IPS DF 19.7 (cell line): ENCODE measurements at regions not wholly inside any gene's neighbourhood (a gene's known extent, or its start where the extent isn't known, plus 50 kb on each side); places are given as distances from the start of the nearest gene placed in this dataset.
"Not testable (repeated sequence)": the region's sequence is repeated elsewhere in the genome, so short reads cannot be mapped to it uniquely, and the experiment has no call there.

Experiments used
- DNase-seq: peaks from one replicate; pipeline ENCODE4 v3.0.0-alpha.2; 2013; ENCODE audit warnings: low read depth, low spot score

DNA sequence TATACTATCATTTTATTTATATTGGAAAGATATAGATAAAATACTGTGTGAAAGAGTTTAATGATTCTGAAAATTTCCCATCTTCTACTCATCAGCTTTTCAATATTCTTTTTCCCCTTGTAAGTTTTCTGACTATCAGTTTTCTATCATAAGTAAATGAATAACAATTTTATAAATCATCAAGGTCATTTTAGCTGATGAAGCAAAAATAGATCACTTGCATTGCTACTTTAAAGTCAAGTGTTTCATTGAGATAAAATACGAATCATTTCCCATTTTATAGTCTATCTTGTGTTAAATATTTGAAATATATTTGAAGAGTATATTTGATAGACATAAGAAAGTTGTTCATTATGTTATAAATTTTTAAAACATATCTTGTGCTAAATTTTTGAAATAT, 811.0 kb upstream of the GALNTL6 start:
- no peak for DNase-seq

GRCh38 chr4:170990989-170991589, 822.1 kb upstream of the GALNTL6 start:
- peak; percentile 65 for DNase-seq

- no peak for DNase-seq
Observed at GRCh38 chr4:170988446-170988845, 824.8 kb upstream of the GALNTL6 start.

DNA sequence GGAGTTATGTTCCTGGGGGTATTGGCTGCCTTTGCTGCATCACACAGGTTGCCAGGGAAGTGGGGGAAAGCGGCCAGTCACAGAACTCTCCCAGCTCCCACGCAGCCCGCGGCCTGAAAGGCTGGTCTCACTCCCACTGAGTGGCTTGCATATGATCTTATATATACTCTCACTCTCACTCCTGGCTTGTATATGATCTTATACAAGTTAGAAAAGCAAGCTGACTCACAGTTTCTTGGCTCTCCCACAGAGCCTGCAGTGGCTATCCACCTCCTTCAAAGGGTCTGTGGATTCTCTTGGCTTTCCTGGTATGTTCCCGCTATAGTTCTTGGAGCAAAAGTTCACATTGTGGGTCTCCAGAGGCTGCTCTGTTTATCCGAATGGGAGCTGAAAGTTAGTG, 833.5 kb upstream of the GALNTL6 start:
- DNase-seq, result no peak

DNA sequence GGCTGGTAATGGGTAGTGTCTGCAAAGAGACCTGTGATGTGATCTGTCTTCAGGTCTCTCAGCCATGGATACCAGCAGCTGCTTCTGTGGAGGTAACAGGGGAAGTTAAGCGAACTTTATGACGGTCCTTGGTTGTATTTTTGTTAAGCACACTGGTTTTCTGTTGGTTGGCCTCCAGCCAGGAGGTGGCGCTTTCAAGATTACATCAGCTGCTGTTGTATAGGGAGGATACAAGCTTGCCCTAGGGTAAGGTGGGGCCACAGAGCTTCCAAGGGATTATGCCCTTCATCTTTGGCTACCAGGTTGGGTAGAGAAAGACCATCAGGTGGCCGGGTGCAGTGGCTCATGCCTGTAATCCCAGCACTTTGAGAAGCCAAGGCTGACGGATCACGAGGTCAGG, 834.2 kb upstream of the GALNTL6 start:
- no peak for DNase-seq

GRCh38 chr4:170949084-170949483, 859.3 kb upstream of the AADAT start:
- no peak for DNase-seq

DNA sequence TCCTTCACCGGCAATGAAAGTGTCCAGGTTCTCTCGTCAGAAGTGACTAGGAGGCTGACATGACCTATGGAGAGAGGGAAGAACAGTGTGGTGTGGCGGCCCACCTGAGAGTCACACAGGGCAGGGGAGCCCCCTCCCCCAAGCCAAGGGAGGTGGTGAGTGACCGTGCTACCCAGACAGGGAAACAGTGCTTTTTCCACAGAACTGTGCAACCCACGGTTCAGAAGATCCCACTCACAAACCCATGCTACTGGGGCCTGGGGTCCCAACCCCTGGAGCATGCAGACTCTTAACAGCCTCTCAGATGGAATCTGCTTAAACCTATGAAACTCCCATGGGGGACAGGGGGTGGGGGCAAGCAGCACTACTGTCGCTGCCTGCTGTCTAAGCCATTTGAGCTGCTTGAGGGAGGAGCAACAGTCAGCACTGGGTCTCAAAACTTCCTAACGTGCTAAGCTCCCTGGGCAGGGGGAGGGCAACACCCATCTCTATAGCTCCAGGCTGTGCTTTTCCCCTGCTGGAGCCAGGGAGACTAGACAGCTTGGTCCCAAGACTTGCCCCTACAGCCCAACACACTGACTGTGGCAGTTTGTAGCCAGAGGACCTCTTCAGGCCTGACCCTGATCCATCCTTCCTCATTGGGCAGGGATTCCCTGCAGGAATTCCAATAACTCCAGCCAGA, 850.4 kb upstream of the AADAT start:
- no peak for DNase-seq

DNA sequence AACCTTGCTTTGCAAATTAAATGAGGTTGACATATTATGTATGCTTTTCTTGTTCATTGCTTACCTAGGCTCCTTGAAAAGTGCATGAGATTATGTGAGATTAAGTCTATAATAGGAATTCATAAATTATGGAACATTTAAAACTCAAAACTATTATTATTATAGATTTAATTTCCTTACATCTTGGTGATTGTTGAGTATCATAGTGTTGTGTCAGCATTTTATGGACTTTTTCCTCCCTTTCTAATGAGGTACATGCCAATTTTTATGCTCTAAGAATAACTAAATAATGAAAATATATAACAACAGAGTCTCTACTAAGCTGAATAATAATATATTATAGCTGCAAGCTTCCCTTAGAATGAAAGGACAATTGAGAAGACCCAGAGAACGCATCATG, 848.8 kb upstream of the AADAT start:
- no peak for DNase-seq

GRCh38 chr4:170931321-170931720, 841.6 kb upstream of the AADAT start:
- DNase-seq, result no peak

GRCh38 chr4:170888660-170889059, 798.9 kb upstream of the AADAT start:
- no peak for DNase-seq

GRCh38 chr4:170887396-170887795, 797.6 kb upstream of the AADAT start:
- DNase-seq, result no peak

- DNase-seq, result no peak
Observed at GRCh38 chr4:170884969-170885570, 795.3 kb upstream of the AADAT start.

DNA sequence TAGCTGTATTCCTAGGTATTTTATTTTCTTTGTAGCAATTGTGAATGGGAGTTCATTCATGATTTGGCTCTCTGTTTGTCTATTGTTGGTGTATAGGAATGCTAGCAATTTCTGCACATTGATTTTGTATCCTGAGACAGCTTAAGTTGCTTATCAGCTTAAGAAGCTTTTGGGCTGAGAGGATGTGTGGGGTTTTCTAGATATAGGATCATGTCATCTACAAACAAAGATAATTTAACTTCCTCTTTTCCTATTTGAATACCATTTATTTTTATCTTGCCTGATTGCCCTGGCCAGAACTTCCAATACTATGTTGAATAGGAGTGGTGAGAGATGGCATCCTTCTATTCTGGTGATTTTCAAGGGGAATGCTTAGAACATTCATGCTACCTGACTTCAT, 791.9 kb upstream of the AADAT start:
- not testable (repeated sequence) for DNase-seq

- no peak for DNase-seq
Observed at GRCh38 chr4:170875868-170876267, 786.1 kb upstream of the AADAT start.

DNA sequence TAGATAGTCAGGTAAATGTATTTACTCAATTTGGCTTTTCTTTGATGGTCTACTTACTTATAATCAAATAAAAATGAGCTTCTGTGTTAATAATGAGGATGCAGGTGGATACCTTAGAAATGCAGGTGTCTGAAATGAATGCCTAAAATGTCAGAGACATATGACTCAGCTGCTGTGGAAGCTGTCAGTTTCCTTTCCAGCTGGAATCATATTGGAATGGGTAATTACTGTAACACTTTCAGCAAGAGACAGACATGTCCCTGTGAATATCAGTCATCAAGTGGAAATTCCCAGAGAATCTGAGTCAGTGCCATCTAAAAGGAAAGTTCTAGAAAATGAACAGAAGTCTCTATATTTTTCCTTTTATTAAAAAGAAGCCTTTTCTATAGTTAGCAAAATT, 783.0 kb upstream of the AADAT start:
- no peak for DNase-seq

DNA sequence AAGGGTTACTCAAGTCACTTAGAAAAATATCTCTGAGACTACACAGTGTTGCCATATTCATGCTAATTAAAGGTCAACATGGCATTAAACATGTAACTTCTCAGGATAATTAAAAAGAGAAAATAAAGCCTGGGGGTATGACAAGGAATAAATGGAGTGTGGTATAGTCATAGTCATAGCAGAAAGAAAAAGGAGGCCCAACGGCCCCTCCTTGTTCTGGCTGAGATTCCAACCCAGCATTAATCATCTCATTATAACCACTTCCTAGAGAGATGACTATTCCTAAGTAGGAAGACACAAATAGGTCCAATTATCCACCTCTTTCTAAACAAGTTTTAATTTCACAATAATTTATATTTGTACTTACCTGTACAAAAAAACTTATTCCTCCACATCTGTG, 778.4 kb upstream of the AADAT start:
- DNase-seq, result no peak

DNA sequence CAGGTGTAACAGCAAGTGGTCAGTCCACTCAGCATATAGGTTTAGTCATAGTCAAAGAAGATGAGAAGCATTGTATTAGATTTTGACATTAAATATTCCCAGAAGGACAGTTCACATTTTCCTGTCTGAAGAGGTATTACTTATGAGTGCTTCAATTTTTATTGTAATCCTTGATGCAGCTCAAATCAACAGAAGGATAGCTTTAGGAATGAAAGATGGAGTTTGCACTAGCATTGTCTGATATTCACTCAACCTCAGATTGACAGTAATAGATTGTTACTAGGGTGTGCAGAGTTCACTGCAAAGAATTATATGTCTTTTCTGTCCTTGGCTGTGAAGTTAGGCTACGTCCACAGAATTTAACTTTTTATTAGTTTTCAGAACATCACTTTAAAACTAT, 764.3 kb upstream of the AADAT start:
- DNase-seq, result no peak

DNA sequence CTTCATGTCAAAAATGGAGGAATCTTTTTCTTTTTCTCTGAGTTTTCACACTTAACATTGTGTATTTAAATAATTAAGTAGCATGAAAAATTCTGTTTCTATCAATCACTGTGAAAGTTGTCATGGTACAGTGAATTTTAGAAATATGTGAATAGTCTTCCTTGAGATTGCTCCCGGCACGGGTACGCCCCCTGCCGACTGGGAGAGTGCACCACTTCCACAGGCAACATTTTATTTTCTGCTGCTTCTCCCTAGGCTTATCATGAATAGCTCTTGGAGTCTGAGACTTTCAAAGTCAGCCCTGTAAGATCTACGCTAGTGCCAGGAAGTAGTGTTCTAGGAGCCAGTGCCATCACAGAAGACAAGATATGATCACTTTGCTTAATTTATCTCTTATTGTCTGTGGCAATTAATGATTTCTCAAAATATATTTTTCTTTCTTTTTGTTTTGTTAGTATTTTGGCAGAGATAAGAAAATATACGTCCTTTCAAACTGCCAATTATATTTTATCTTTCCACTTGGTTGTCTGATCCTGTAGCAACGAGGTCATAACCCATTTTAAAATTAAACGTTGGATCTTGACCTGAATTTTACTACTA, 763.8 kb upstream of the AADAT start:
- DNase-seq, result peak; percentile 25

GRCh38 chr4:170849969-170850368, 760.2 kb upstream of the AADAT start:
- no peak for DNase-seq

DNA sequence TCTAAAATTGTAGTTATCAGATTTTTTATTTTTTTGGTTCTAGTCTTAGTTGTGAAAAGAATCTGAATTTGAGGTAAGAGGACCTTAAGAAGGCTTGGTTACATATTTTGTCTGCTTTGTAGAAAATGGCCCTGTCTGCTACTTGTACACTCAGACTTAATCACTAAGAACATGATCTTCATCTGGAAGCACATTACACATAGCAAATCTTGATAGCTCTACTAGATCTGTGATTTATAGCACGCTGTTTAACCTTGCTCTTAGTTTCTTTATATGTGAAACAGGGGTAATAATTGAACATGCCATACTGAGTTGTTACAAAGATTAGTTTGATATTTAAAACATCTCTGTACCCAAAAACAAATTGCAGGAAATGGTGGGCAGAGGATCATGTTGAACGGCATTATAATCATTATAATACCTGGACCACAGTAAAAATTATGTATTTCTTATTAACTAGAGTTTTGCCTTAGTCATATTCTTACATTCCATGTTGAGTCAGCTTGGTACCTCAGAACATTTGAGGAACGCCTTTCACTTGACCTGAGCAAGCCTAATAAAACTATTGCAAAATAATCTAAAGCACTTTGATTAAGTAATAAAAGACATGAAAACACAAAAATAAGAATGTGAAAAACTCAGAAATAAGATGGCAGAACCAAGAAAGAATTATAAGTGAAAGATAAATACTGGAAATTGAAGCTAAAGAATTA, 738.0 kb upstream of the AADAT start:
- DNase-seq, result no peak

DNA sequence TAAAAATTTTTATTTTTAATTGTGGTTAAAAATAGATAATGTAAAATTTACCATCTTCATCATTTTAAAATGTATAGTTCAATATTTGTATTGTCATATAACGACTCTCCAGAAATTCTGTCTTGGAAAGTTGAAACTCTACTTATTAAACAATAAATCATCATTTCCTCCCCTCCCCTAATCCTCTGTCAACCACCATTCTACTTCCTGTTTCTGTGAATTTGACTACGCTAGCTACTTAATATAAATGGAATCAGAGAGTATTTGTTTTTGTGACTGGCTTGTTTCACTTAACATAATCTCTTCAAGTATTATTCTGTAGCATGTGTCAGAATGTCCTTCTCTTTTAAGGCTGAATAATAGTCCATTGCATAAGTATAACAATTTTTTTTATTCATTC, 729.0 kb upstream of the AADAT start:
- DNase-seq, result no peak

- DNase-seq, result no peak
Observed at GRCh38 chr4:170805352-170805751, 715.6 kb upstream of the AADAT start.
